IPS-18a (cell line): ENCODE measurements at regions not wholly inside any gene's neighbourhood (a gene's known extent, or its start where the extent isn't known, plus 50 kb on each side); places are given as distances from the start of the nearest gene placed in this dataset.

ENCODE experiments used
- H3K27ac ChIP-seq: one replicate; pipeline ENCODE4 v1.5.1; 2013; ENCODE audit warnings: low read length
- H3K27me3 ChIP-seq: one replicate; pipeline ENCODE4 v1.6.1; 2013; ENCODE audit warnings: mild to moderate bottlenecking, low read length; ENCODE audit not compliant: control insufficient read depth, insufficient read depth
- H3K36me3 ChIP-seq: one replicate; pipeline ENCODE4 v1.6.1; 2013; ENCODE audit warnings: low read depth, low read length; ENCODE audit not compliant: control insufficient read depth
- H3K4me1 ChIP-seq: one replicate; pipeline ENCODE4 v1.6.1; 2013; ENCODE audit warnings: low read depth, low read length; ENCODE audit not compliant: control insufficient read depth
- H3K4me3 ChIP-seq: one replicate; pipeline ENCODE4 v1.5.1; 2013; ENCODE audit warnings: low read length
- H3K9ac ChIP-seq: one replicate; pipeline ENCODE4 v1.6.1; 2013; ENCODE audit warnings: mild to moderate bottlenecking, low read length, moderate library complexity
- H3K9me3 ChIP-seq: one replicate; pipeline ENCODE4 v1.6.1; 2013; ENCODE audit warnings: low read depth, low read length; ENCODE audit not compliant: control insufficient read depth

GRCh38 chr4:52234561-52235440, 183.7 kb downstream of the SPATA18 start:
- no peak overlapping the region for H3K9ac ChIP-seq
- H3K9me3 ChIP-seq = no peaks in the 10 kb centered on the region
- peaks cover 4% of the 10 kb centered on the region for H3K4me1 ChIP-seq
- no peaks in the 10 kb centered on the region for H3K36me3 ChIP-seq
- H3K27ac ChIP-seq = no peak overlapping the region
- no peaks in the 10 kb centered on the region for H3K27me3 ChIP-seq
- no peak overlapping the region for H3K4me3 ChIP-seq

DNA sequence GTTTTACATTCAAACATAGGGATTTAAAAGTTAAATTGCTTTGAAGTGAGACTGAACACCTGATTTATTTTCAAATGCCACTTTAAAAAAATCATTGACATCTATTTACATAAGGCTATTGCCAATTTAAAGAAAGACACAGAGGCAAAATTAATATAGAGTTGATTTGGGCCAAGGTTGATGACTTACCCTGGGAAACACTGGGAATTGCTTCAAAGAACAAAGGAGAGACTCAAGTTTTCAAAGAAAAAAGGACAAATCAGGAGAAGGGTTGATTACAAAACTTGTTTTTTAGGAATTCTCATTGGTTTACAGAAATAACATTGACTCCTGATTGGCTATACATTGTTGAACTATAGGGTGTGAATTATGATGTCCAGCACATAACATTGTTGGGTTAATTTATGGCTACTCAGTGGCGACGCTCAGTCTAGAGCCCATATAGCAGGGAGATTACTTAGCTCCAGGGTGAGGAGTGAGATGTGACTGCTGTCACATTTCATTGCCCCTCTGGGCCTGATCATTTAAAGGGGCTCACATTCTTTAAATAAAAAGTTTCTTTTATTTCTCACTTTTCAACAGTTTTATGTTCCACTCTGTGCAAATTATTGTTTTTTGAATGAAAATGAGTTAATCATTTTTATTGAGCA, 184.6 kb downstream of the SPATA18 start:
- no peaks in the 10 kb centered on the region for H3K9me3 ChIP-seq
- H3K27ac ChIP-seq = no peak overlapping the region
- no peak overlapping the region for H3K9ac ChIP-seq
- no peak overlapping the region for H3K4me3 ChIP-seq
- H3K4me1 ChIP-seq = peaks cover 4% of the 10 kb centered on the region
- no peaks in the 10 kb centered on the region for H3K36me3 ChIP-seq
- H3K27me3 ChIP-seq = no peaks in the 10 kb centered on the region

DNA sequence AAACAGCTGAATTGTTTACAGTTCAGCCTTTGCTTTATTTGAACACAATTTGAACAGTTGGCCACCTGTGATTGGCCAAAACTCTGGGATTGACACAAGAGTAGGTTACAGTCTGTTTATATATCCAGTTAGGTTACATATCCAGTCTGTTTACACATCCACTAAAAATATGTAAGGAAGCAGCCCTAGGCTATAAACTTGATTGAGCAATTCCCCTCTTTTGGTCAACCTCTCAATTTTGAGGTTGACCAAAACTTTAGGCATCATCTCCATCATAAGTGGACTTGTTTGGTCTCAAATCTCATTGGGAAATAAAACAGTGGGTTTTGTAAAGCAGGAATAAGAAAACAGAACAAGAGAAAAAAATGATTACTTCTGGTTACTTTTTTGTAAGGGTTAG, 190.8 kb downstream of the SPATA18 start:
- Histone ChIP-seq H3K36me3 (no peaks in the 10 kb centered on the region), H3K27ac (no peak overlapping the region), H3K4me3 (no peak overlapping the region), H3K9me3 (no peaks in the 10 kb centered on the region), H3K27me3 (no peaks in the 10 kb centered on the region), H3K4me1 (peaks cover 8% of the 10 kb centered on the region), H3K9ac (no peak overlapping the region)

- Histone ChIP-seq H3K4me1 (peaks cover 8% of the 10 kb centered on the region), H3K9me3 (no peaks in the 10 kb centered on the region), H3K27ac (no peak overlapping the region), H3K4me3 (no peak overlapping the region), H3K9ac (no peak overlapping the region), H3K36me3 (no peaks in the 10 kb centered on the region), H3K27me3 (no peaks in the 10 kb centered on the region)
These were observed 192.3 kb downstream of the SPATA18 start for GRCh38 chr4:52243367-52243766.

DNA sequence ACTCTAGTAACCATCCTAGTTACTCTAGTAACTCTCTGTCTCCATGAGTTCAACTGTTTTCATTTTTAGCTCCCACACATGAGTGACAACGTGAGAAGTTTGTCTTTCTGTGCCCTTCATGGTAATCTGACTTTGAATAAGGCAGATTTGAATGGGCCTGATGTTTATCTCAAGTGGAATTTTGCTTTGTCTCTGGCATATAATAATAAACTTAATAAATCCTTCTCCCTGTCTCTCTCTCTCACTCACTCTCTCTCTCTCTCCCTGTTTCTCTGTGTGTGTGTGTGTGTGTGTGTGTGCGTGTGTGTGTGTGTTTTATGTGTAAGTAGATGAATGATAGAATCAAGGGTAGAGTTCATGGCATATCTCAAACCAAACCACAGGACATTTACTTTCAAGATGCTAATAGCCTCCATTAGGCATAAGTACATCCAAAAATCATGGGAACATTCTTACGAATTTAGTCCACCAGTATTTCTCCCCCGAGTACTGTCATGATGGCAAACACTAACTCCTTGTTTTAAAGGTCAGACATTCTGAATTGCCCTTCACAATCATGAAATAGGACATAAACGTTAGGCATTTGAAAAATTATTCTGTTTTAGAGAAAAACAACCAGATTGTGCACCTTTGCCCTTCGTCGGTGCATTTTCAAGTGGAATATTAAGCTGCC, 193.1 kb downstream of the SPATA18 start:
- H3K36me3 ChIP-seq = no peaks in the 10 kb centered on the region
- H3K9ac ChIP-seq = no peak overlapping the region
- H3K4me3 ChIP-seq = no peak overlapping the region
- no peak overlapping the region for H3K27ac ChIP-seq
- peaks cover 8% of the 10 kb centered on the region for H3K4me1 ChIP-seq
- no peaks in the 10 kb centered on the region for H3K9me3 ChIP-seq
- H3K27me3 ChIP-seq = no peaks in the 10 kb centered on the region

- Histone ChIP-seq H3K9ac (no peak overlapping the region), H3K9me3 (no peaks in the 10 kb centered on the region), H3K4me1 (peaks cover 8% of the 10 kb centered on the region), H3K27ac (no peak overlapping the region), H3K4me3 (no peak overlapping the region), H3K36me3 (no peaks in the 10 kb centered on the region), H3K27me3 (no peaks in the 10 kb centered on the region)
These were observed 193.7 kb downstream of the SPATA18 start for GRCh38 chr4:52244848-52245247.

DNA sequence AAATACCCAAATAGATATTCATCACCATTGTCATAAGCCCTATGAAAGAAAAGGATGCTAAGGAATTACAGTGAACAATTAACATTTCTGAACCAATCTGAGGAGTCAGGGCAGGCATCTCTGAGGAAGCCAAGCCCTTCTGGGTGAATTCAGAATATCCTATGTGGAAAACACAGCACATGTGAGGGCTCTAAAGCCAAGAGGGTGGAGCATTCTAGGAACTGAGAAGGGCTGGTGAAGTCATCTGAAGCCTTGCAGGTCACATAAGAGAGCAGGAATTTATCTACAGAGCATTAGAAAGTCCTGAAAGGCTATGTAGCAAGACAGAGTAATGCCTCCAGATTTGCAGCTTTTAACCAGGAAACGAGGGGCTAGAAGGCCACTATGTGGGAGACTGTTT, 195.7 kb downstream of the SPATA18 start:
- Histone ChIP-seq H3K36me3 (no peaks in the 10 kb centered on the region), H3K4me1 (peaks cover 8% of the 10 kb centered on the region), H3K27ac (no peak overlapping the region), H3K4me3 (no peak overlapping the region), H3K27me3 (no peaks in the 10 kb centered on the region), H3K9me3 (peaks cover 2% of the 10 kb centered on the region), H3K9ac (no peak overlapping the region)

DNA sequence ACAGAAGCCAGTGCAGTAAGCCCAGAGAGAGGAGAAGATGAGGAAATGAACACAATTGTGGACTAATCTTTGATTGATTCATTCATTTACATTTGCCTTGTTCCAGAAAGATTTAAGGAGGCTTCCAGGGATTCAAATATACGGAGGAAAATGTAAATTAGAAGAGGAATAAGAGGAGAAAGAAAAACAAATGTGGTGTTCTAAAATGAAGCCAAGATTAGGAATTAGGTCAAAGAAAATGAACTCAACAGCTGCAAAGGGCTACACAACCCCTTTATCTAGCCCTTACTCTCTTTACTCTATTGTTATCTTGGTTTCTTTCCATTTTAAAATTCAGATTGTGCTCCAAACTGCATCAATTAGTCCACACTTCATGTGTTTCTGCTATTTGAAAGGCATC, 196.8 kb downstream of the SPATA18 start:
- Histone ChIP-seq H3K9me3 (peaks cover 5% of the 10 kb centered on the region), H3K4me1 (peaks cover 8% of the 10 kb centered on the region), H3K27ac (no peak overlapping the region), H3K4me3 (no peak overlapping the region), H3K27me3 (no peaks in the 10 kb centered on the region), H3K36me3 (no peaks in the 10 kb centered on the region), H3K9ac (no peak overlapping the region)

GRCh38 chr4:52248820-52249219, 197.7 kb downstream of the SPATA18 start:
- no peaks in the 10 kb centered on the region for H3K36me3 ChIP-seq
- no peak overlapping the region for H3K27ac ChIP-seq
- no peak overlapping the region for H3K9ac ChIP-seq
- peaks cover 5% of the 10 kb centered on the region for H3K9me3 ChIP-seq
- H3K27me3 ChIP-seq = no peaks in the 10 kb centered on the region
- no peak overlapping the region for H3K4me3 ChIP-seq
- peaks cover 8% of the 10 kb centered on the region for H3K4me1 ChIP-seq

DNA sequence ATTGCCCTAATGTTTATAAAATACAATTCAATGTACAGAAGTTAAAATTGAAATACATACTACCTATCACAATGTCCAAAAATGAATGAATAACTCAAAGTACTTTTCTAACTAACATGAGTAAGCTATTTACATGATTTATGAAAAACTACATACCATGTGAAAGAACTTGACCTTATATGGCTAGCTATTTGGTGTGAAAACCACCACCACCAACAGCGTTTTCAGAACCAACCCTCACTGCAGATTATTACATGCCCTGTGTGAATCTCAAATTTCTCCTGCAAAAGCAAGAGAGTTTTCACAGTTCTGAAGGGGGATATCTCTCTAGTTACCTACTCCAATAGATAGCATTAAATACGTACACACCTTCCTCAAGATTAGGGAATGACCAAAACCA, 198.5 kb downstream of the SPATA18 start:
- H3K9me3 ChIP-seq = peaks cover 5% of the 10 kb centered on the region
- no peak overlapping the region for H3K4me3 ChIP-seq
- peaks cover 8% of the 10 kb centered on the region for H3K4me1 ChIP-seq
- no peaks in the 10 kb centered on the region for H3K27me3 ChIP-seq
- no peak overlapping the region for H3K9ac ChIP-seq
- H3K27ac ChIP-seq = no peak overlapping the region
- H3K36me3 ChIP-seq = no peaks in the 10 kb centered on the region

- H3K9ac ChIP-seq = no peak overlapping the region
- H3K36me3 ChIP-seq = no peaks in the 10 kb centered on the region
- H3K27me3 ChIP-seq = no peaks in the 10 kb centered on the region
- H3K4me1 ChIP-seq = peaks cover 8% of the 10 kb centered on the region
- peaks cover 5% of the 10 kb centered on the region for H3K9me3 ChIP-seq
- no peak overlapping the region for H3K4me3 ChIP-seq
- no peak overlapping the region for H3K27ac ChIP-seq
These were observed 199.1 kb downstream of the SPATA18 start for GRCh38 chr4:52250154-52250553.
